Keratinocyte (primary cell): ENCODE measurements at regions not wholly inside any gene's neighbourhood (a gene's known extent, or its start where the extent isn't known, plus 50 kb on each side); places are given as distances from the start of the nearest gene placed in this dataset.

ENCODE experiments used
- DNase-seq: peaks from one replicate; pipeline ENCODE4 v3.0.0-alpha.2; 2011; ENCODE audit warnings: low read depth, missing footprints, low spot score
- FAIRE-seq: peaks from 2 replicates; lab custom pipeline; 2011; peaks lifted over from hg19 to GRCh38; lab: Jason Lieb, UNC
- H2AFZ ChIP-seq: 2 replicates; pipeline ENCODE4 v1.6.0; 2012; ENCODE audit warnings: low read length, control low read depth, inconsistent platforms; ENCODE audit not compliant: control insufficient read depth
- H3K27ac ChIP-seq: 2 replicates; pipeline ENCODE4 v1.5.1; 2011; ENCODE audit warnings: low read length; ENCODE audit not compliant: control insufficient read depth, insufficient read depth
- H3K27me3 ChIP-seq: 3 replicates; pipeline ENCODE4 v1.6.0; 2011; ENCODE audit warnings: low read length; ENCODE audit not compliant: control insufficient read depth, insufficient read depth; ENCODE audit errors: extremely low read depth
- H3K36me3 ChIP-seq, 2 experiments: 2 replicates in 1 of 2; 3 replicates in 1 of 2; pipeline ENCODE4 v1.5.1; 2011; ENCODE audit warnings: low read length in 2 of 2, mild to moderate bottlenecking in 1 of 2; ENCODE audit not compliant: control insufficient read depth in 2 of 2, insufficient read depth in 2 of 2; ENCODE audit errors: extremely low read depth in 1 of 2
- H3K4me1 ChIP-seq: 3 replicates; pipeline ENCODE4 v1.5.1; 2011; ENCODE audit warnings: low read length; ENCODE audit not compliant: control insufficient read depth, insufficient read depth; ENCODE audit errors: extremely low read depth
- H3K4me2 ChIP-seq: 3 replicates; pipeline ENCODE4 v1.6.0; 2011; ENCODE audit warnings: low read depth, low read length; ENCODE audit not compliant: control insufficient read depth, insufficient read depth; ENCODE audit errors: extremely low read depth
- H3K4me3 ChIP-seq, 3 experiments: fragments of 200-600 bp in 1 of 3; sonication (generic) in 1 of 3; 2 replicates in 2 of 3; 3 replicates in 1 of 3; pipeline ENCODE4 v1.5.1; 2011 to 2016; ENCODE audit warnings: low read length in 3 of 3, mild to moderate bottlenecking in 3 of 3, control low read depth in 2 of 3, inconsistent platforms in 1 of 3, low read depth in 1 of 3, mixed read lengths in 1 of 3, mixed run types in 1 of 3, moderate library complexity in 1 of 3; ENCODE audit not compliant: control insufficient read depth in 2 of 3, insufficient read depth in 2 of 3; ENCODE audit errors: extremely low read depth in 1 of 3
- H3K79me2 ChIP-seq: 2 replicates; pipeline ENCODE4 v1.6.0; 2012; ENCODE audit warnings: low read length; ENCODE audit not compliant: control insufficient read depth, insufficient read depth
- H3K9ac ChIP-seq: 3 replicates; pipeline ENCODE4 v1.6.0; 2011; ENCODE audit warnings: low read length; ENCODE audit not compliant: control insufficient read depth, insufficient read depth; ENCODE audit errors: extremely low read depth
- H3K9me1 ChIP-seq: 3 replicates; pipeline ENCODE4 v1.6.0; 2011; ENCODE audit warnings: low read length; ENCODE audit not compliant: control insufficient read depth, insufficient read depth; ENCODE audit errors: extremely low read depth
- H3K9me3 ChIP-seq: 2 replicates; pipeline ENCODE4 v1.5.1; 2012; ENCODE audit warnings: low read depth, low read length; ENCODE audit not compliant: control insufficient read depth
- H4K20me1 ChIP-seq: 3 replicates; pipeline ENCODE4 v1.6.0; 2011; ENCODE audit warnings: low read length; ENCODE audit not compliant: control insufficient read depth, insufficient read depth; ENCODE audit errors: extremely low read depth
- CTCF ChIP-seq, 3 experiments: IDR thresholded peaks in 1 of 3; conservative IDR thresholded peaks in 1 of 3; optimal IDR thresholded peaks in 1 of 3; 2 replicates in 2 of 3; 3 replicates in 1 of 3; pipeline versions ENCODE3 to v1.5.1; 2011; ENCODE audit warnings: low read length in 3 of 3, mild to moderate bottlenecking in 3 of 3, moderate library complexity in 2 of 3, control low read depth in 1 of 3, inconsistent platforms in 1 of 3; ENCODE audit not compliant: insufficient read depth in 2 of 3; ENCODE audit errors: extremely low read depth in 1 of 3
- EZH2 ChIP-seq: IDR thresholded peaks from one replicate; pipeline ENCODE4 v1.6.1; 2012; ENCODE audit warnings: inconsistent platforms, mild to moderate bottlenecking, low read length, moderate library complexity
- dilution Hi-C: fragments of 300-500 bp; cut with MboI; formaldehyde crosslinking; loops from one replicate; pipeline ENCODE4 v1.7.0; 2020; ENCODE audit warnings: low sequenced_read_pairs; ENCODE audit not compliant: extremely low pct_ligation_motif_present

- Histone ChIP-seq H3K36me3 (no peaks in the 10 kb centered on the region), H3K4me3 (no peak overlapping the region), H3K9ac (no peak overlapping the region), H4K20me1 (no peaks in the 10 kb centered on the region), H3K27ac (no peak overlapping the region), H3K9me3 (no peaks in the 10 kb centered on the region), H3K4me1 (no peaks in the 10 kb centered on the region), H3K9me1 (no peaks in the 10 kb centered on the region), H3K27me3 (no peaks in the 10 kb centered on the region), H2AFZ (no peak overlapping the region), H3K79me2 (no peaks in the 10 kb centered on the region), H3K4me2 (no peak overlapping the region)
- dilution Hi-C loops: no loop called here
- no peak for DNase-seq
- no peak for TF ChIP-seq EZH2
- no peak for TF ChIP-seq CTCF (optimal IDR thresholded peaks at IDR 0.05 in 1 of 3, IDR thresholded peaks at IDR 0.05 in 1 of 3, conservative IDR thresholded peaks at IDR 0.05 in 1 of 3; ENCODE audit: extremely low read depth in 1 of 3, insufficient read depth in 2 of 3, low read length in 3 of 3)
- FAIRE-seq: no peak
Observed at GRCh38 chr1:194268839-194269238, 1082.4 kb upstream of the B3GALT2 start.

DNA sequence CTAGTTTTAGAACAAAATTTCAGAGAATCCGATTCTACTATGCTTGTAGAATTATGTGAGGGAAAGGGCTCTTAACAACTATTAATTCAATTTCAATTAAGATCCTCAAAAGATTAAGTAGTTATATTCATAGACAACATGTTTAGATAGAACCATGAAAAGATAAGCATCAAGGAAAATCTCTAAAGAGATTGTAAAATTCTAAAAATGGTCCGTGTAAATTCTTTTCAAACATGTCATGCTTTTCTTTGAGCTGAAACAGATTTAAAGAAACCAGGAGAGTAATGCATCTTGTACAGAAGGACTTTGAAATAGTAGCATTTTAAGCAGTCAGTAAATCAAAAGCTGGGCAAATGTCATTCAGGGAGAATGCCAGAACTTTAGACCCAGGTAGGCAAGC, 1080.6 kb upstream of the B3GALT2 start:
- dilution Hi-C loops: no loop called here
- H2AFZ ChIP-seq: no peak overlapping the region
- H3K27me3 ChIP-seq: no peaks in the 10 kb centered on the region
- no peaks in the 10 kb centered on the region for H3K9me3 ChIP-seq
- DNase-seq: no peak
- no peaks in the 10 kb centered on the region for H3K79me2 ChIP-seq
- no peaks in the 10 kb centered on the region for H3K9me1 ChIP-seq
- H3K4me1 ChIP-seq: no peaks in the 10 kb centered on the region
- FAIRE-seq: no peak
- no peak overlapping the region for H3K4me2 ChIP-seq
- TF ChIP-seq CTCF (optimal IDR thresholded peaks at IDR 0.05 in 1 of 3, IDR thresholded peaks at IDR 0.05 in 1 of 3, conservative IDR thresholded peaks at IDR 0.05 in 1 of 3; ENCODE audit: extremely low read depth in 1 of 3, insufficient read depth in 2 of 3, low read length in 3 of 3) (no peak), EZH2 (no peak)
- no peaks in the 10 kb centered on the region for H3K36me3 ChIP-seq
- no peak overlapping the region for H3K27ac ChIP-seq
- H3K9ac ChIP-seq: no peak overlapping the region
- H4K20me1 ChIP-seq: no peaks in the 10 kb centered on the region
- no peak overlapping the region for H3K4me3 ChIP-seq
